ENCODE measurements at regions not wholly inside any gene's neighbourhood (a gene's known extent, or its start where the extent isn't known, plus 50 kb on each side); places are given as distances from the start of the nearest gene placed in this dataset.

- TF ChIP-seq, protein P1, sequence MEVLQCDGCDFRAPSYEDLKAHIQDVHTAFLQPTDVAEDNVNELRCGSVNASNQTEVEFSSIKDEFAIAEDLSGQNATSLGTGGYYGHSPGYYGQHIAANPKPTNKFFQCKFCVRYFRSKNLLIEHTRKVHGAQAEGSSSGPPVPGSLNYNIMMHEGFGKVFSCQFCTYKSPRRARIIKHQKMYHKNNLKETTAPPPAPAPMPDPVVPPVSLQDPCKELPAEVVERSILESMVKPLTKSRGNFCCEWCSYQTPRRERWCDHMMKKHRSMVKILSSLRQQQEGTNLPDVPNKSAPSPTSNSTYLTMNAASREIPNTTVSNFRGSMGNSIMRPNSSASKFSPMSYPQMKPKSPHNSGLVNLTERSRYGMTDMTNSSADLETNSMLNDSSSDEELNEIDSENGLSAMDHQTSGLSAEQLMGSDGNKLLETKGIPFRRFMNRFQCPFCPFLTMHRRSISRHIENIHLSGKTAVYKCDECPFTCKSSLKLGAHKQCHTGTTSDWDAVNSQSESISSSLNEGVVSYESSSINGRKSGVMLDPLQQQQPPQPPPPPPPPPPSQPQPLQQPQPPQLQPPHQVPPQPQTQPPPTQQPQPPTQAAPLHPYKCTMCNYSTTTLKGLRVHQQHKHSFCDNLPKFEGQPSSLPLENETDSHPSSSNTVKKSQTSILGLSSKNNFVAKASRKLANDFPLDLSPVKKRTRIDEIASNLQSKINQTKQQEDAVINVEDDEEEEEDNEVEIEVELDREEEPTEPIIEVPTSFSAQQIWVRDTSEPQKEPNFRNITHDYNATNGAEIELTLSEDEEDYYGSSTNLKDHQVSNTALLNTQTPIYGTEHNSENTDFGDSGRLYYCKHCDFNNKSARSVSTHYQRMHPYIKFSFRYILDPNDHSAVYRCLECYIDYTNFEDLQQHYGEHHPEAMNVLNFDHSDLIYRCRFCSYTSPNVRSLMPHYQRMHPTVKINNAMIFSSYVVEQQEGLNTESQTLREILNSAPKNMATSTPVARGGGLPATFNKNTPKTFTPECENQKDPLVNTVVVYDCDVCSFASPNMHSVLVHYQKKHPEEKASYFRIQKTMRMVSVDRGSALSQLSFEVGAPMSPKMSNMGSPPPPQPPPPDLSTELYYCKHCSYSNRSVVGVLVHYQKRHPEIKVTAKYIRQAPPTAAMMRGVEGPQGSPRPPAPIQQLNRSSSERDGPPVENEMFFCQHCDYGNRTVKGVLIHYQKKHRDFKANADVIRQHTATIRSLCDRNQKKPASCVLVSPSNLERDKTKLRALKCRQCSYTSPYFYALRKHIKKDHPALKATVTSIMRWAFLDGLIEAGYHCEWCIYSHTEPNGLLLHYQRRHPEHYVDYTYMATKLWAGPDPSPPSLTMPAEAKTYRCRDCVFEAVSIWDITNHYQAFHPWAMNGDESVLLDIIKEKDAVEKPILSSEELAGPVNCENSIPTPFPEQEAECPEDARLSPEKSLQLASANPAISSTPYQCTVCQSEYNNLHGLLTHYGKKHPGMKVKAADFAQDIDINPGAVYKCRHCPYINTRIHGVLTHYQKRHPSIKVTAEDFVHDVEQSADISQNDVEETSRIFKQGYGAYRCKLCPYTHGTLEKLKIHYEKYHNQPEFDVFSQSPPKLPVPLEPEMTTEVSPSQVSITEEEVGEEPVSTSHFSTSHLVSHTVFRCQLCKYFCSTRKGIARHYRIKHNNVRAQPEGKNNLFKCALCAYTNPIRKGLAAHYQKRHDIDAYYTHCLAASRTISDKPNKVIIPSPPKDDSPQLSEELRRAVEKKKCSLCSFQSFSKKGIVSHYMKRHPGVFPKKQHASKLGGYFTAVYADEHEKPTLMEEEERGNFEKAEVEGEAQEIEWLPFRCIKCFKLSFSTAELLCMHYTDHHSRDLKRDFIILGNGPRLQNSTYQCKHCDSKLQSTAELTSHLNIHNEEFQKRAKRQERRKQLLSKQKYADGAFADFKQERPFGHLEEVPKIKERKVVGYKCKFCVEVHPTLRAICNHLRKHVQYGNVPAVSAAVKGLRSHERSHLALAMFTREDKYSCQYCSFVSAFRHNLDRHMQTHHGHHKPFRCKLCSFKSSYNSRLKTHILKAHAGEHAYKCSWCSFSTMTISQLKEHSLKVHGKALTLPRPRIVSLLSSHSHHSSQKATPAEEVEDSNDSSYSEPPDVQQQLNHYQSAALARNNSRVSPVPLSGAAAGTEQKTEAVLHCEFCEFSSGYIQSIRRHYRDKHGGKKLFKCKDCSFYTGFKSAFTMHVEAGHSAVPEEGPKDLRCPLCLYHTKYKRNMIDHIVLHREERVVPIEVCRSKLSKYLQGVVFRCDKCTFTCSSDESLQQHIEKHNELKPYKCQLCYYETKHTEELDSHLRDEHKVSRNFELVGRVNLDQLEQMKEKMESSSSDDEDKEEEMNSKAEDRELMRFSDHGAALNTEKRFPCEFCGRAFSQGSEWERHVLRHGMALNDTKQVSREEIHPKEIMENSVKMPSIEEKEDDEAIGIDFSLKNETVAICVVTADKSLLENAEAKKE (CRISPR knock-in tag; IDR thresholded peaks at IDR 0.05) = no peak
- TF ChIP-seq REST (IDR thresholded peaks at IDR 0.05; ENCODE audit: unreplicated experiment) = no peak
- no peak for TF ChIP-seq CTCF (conservative IDR thresholded peaks at IDR 0.05; ENCODE audit: low read depth in 2 of 2)
- TF ChIP-seq EZH2 (IDR thresholded peaks at IDR 0.05; ENCODE audit: low read depth, unreplicated experiment) = no peak
- no peak for TF ChIP-seq CREB1 (CRISPR knock-in tag; IDR thresholded peaks at IDR 0.05; ENCODE audit: low read depth)
- TF ChIP-seq POLR2AphosphoS5 (IDR thresholded peaks at IDR 0.05; ENCODE audit: low read depth) = no peak
- no peak for TF ChIP-seq JUNB (IDR thresholded peaks at IDR 0.05; ENCODE audit: unreplicated experiment)
- TF ChIP-seq EZH2phosphoT487 (IDR thresholded peaks at IDR 0.05; ENCODE audit: unreplicated experiment) = no peak
- no peak for TF ChIP-seq STAT1 (IDR thresholded peaks at IDR 0.05; ENCODE audit: unreplicated experiment)
- TF ChIP-seq, protein P2, sequence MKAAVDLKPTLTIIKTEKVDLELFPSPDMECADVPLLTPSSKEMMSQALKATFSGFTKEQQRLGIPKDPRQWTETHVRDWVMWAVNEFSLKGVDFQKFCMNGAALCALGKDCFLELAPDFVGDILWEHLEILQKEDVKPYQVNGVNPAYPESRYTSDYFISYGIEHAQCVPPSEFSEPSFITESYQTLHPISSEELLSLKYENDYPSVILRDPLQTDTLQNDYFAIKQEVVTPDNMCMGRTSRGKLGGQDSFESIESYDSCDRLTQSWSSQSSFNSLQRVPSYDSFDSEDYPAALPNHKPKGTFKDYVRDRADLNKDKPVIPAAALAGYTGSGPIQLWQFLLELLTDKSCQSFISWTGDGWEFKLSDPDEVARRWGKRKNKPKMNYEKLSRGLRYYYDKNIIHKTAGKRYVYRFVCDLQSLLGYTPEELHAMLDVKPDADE (IDR thresholded peaks at IDR 0.05) = no peak
Measured at GRCh38 chr10:130655313-130656186, 519.4 kb downstream of the GLRX3 start.

All from GM23338 (cell line).